ENCODE measurements at regions not wholly inside any gene's neighbourhood (a gene's known extent, or its start where the extent isn't known, plus 50 kb on each side); places are given as distances from the start of the nearest gene placed in this dataset.

DNA sequence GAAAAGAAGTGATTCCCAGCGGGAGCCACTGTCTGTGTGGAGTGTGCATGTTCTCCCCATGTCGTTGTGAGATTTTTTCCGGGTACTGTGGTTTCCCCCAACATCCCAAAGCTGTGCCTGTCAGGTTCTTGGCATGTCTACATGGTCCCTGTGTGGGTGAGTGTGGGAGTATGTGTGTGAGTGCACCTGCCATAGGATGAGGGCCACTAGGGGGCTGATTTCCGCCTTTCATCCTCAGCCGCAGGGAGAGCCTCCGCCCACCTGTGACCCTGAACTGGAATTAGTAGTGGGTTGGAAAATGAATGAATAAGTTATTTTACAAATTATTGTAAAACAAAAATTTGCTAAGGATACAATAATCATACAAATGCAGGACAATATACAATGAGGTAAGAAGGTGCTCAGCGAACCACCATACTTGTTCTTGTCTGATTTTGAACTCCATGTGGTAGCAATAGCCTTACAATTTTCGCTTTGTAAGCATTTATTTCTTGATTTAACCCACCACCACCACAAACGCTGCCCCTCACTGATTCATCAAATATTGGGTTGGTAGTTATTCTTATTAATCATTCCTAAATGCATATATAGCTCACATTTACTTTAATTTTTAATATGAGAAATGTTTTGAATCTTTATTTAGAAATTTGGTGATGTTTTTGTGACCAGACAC is 641.2 kb upstream of the VSTM2A start:
- Histone ChIP-seq H3K27me3 (no peaks in the 10 kb centered on the region), H3K27ac (no peak overlapping the region), H3K9me3 (no peaks in the 10 kb centered on the region), H3K36me3 (ENCODE audit: low read depth, missing control alignments) (no peaks in the 10 kb centered on the region), H3K4me1 (no peaks in the 10 kb centered on the region), H3K4me3 (no peak overlapping the region)
- 80 to 82% methylated on average over 9 of the region's 9 CpGs for WGBS, 2 donors
- intact Hi-C loops (cut with DNase I; ENCODE audit: low total_unique reads), result no loop called here
- DNase-seq, result no peak
- TF ChIP-seq, protein P1, sequence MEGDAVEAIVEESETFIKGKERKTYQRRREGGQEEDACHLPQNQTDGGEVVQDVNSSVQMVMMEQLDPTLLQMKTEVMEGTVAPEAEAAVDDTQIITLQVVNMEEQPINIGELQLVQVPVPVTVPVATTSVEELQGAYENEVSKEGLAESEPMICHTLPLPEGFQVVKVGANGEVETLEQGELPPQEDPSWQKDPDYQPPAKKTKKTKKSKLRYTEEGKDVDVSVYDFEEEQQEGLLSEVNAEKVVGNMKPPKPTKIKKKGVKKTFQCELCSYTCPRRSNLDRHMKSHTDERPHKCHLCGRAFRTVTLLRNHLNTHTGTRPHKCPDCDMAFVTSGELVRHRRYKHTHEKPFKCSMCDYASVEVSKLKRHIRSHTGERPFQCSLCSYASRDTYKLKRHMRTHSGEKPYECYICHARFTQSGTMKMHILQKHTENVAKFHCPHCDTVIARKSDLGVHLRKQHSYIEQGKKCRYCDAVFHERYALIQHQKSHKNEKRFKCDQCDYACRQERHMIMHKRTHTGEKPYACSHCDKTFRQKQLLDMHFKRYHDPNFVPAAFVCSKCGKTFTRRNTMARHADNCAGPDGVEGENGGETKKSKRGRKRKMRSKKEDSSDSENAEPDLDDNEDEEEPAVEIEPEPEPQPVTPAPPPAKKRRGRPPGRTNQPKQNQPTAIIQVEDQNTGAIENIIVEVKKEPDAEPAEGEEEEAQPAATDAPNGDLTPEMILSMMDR (IDR thresholded peaks at IDR 0.05), result no peak
- TF ChIP-seq POLR2A (IDR thresholded peaks at IDR 0.05), result no peak

DNA sequence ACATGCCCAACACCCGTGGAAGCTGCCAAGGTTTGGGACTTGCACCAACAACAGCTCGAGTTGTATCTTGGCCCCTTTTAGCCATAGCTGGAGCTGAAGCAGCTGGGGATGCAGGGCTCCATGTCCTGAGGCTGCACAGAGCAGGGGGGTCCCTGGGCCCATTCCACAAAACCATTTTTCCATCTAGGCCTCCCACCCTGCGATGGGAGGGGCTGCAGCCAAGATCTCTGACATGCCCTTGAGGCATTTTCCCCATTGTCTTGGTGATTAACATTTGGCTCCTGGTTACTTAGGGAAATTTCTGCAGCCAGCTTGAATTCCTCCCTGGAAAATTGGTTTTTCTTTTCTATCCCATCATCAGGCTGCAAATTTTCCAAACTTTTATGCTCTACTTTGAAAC is 637.8 kb upstream of the VSTM2A start:
- intact Hi-C loops (cut with DNase I; ENCODE audit: low total_unique reads), result no loop called here
- H3K36me3 ChIP-seq (ENCODE audit: low read depth, missing control alignments), result no peaks in the 10 kb centered on the region
- WGBS, 2 donors, result 67 to 83% methylated on average over 1 to 3 of the region's 3 CpGs

DNA sequence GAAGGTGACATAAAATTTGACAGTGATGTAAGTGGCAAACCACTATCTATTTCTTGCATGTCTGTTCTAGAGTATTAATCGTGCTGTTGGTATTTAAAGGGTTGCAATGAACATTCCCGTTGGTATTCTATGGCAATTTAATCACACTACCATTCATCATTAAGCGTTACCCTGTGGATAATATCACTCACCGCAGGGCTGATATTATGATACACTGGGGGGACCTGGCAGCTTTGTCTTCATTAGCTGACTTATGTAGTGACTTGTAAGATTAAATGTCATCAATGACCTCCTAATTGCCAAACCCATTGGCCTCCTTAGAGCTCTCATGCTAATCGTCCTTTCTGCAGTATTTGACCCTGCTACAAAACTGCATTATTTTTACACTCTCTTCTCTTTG is 624.5 kb upstream of the VSTM2A start:
- TF ChIP-seq, protein P1 (IDR thresholded peaks at IDR 0.05), result no peak
- TF ChIP-seq POLR2A (IDR thresholded peaks at IDR 0.05), result no peak

More for the DNA sequence above, 637.8 kb upstream of the VSTM2A start:
- TF ChIP-seq, protein P1 (IDR thresholded peaks at IDR 0.05), result no peak
- TF ChIP-seq POLR2A (IDR thresholded peaks at IDR 0.05), result no peak
- DNase-seq, result no peak
- Histone ChIP-seq H3K27ac (no peak overlapping the region), H3K4me1 (no peaks in the 10 kb centered on the region), H3K27me3 (no peaks in the 10 kb centered on the region), H3K4me3 (no peak overlapping the region), H3K9me3 (no peaks in the 10 kb centered on the region)

DNA sequence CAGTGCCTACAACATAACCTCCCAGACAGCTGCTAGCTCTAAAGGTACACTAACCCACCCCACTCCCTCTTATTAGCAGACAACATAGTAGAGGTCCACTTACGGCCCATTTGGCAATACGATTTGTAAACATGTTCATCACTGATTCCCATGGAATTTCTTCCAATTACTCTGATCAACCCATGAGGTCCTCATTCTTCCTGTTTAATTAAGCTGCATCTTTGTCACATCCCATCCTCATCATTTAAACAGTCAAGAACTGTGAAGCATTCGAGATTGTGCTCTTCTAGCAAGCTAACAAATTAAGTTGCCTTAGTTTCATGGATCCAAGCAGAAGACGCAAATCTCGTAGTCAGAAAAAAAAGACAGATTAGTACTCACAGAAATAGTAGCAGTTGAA is 622.2 kb upstream of the VSTM2A start:
- WGBS, 2 donors, result 70 to 81% methylated on average over 5 of the region's 5 CpGs
- no peak for TF ChIP-seq POLR2A (IDR thresholded peaks at IDR 0.05)
- TF ChIP-seq, protein P1 (IDR thresholded peaks at IDR 0.05), result no peak
- Histone ChIP-seq H3K4me3 (no peak overlapping the region), H3K36me3 (ENCODE audit: low read depth, missing control alignments) (no peaks in the 10 kb centered on the region), H3K27me3 (no peaks in the 10 kb centered on the region), H3K9me3 (no peaks in the 10 kb centered on the region), H3K4me1 (no peaks in the 10 kb centered on the region), H3K27ac (no peak overlapping the region)
- intact Hi-C loops (cut with DNase I; ENCODE audit: low total_unique reads), result no loop called here
- no peak for DNase-seq

More for the DNA sequence above, 624.5 kb upstream of the VSTM2A start:
- no peak for DNase-seq
- Histone ChIP-seq H3K36me3 (ENCODE audit: low read depth, missing control alignments) (no peaks in the 10 kb centered on the region), H3K9me3 (no peaks in the 10 kb centered on the region), H3K27me3 (no peaks in the 10 kb centered on the region), H3K27ac (no peak overlapping the region), H3K4me3 (no peak overlapping the region), H3K4me1 (no peaks in the 10 kb centered on the region)
- 82 to 88% methylated on average over 5 of the region's 5 CpGs for WGBS, 2 donors
- intact Hi-C loops (cut with DNase I; ENCODE audit: low total_unique reads), result no loop called here

DNA sequence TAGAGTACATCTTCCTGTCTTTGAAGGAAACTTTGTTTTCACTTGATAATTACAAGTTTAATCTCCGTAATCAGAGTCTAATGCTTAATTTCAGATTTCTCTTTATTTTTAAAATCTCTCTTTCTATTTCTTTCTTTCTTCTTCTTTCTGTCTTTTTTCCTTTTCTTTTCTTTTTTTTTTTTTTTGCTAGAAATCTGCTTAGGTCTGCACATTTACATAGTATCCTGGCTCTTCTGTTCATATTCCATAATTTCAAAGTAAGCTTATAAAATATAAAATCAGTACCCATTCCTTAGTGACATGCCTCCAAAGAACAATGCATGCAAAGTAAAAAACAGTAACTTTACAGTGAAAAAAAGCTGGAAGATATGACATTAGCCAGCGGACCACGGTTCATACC is 601.7 kb upstream of the VSTM2A start:
- H3K27me3 ChIP-seq, result no peaks in the 10 kb centered on the region
- no peak for DNase-seq
- H3K36me3 ChIP-seq (ENCODE audit: low read depth, missing control alignments), result no peaks in the 10 kb centered on the region
- intact Hi-C loops (cut with DNase I; ENCODE audit: low total_unique reads), result no loop called here
- no peak overlapping the region for H3K4me3 ChIP-seq
- no peak for TF ChIP-seq POLR2A (IDR thresholded peaks at IDR 0.05)
- TF ChIP-seq, protein P1 (IDR thresholded peaks at IDR 0.05), result no peak
- H3K9me3 ChIP-seq, result no peaks in the 10 kb centered on the region
- WGBS, 2 donors, result 89 to 96% methylated on average over 3 of the region's 3 CpGs
- H3K4me1 ChIP-seq, result no peaks in the 10 kb centered on the region
- H3K27ac ChIP-seq, result no peak overlapping the region
